K562 (cell line): ENCODE measurements at regions not wholly inside any gene's neighbourhood (a gene's known extent, or its start where the extent isn't known, plus 50 kb on each side); places are given as distances from the start of the nearest gene placed in this dataset.

ENCODE experiments used
- ATAC-seq: fragments of 200-7000 bp; cut with Tn5 transposase; 3 replicates; pipeline ENCODE4 v1.9.1; 2020; ENCODE audit warnings: moderate library complexity
- BruUV-seq: library from RNA; stranded (reverse); fragments of 400-500 nt; replicated peaks from 2 replicates; lab custom pipeline; 2021; lab: Mats Ljungman, UMichigan
- CTCF ChIA-PET: fragments of 300-600 bp; formaldehyde crosslinking; extraction: SDS; loops from one replicate; lab custom pipeline; 2021; ENCODE audit warnings: low intra/inter-chr PET ratio; lab: Yijun Ruan, JAX
- POLR2A ChIA-PET: fragments of 300-600, 350-650 bp; sonication (Branson Sonifier 250); formaldehyde crosslinking; extraction: SDS; loops from one replicate; lab custom pipeline; 2021; ENCODE audit warnings: antibody characterized with exemption, inconsistent platforms; lab: Yijun Ruan, JAX
- DNase-seq, 4 experiments: peaks; one replicate each; pipeline versions ENCODE4 v3.0.0 to v3.0.0-alpha.2; 2011 to 2018; ENCODE audit warnings: low spot score in 3 of 4, mixed read lengths in 3 of 4; ENCODE audit errors: extremely low read depth in 1 of 4
- FAIRE-seq: peaks from 2 replicates; lab custom pipeline; 2011; peaks lifted over from hg19 to GRCh38; lab: Jason Lieb, UNC
- H2AFZ ChIP-seq: 2 replicates; pipeline ENCODE4 v1.6.0; 2011; ENCODE audit warnings: low read depth, low read length, control low read depth, inconsistent platforms
- H3K27ac ChIP-seq: fragments of 200-600 bp; 3 replicates; pipeline ENCODE4 v1.8.0; 2011; ENCODE audit warnings: low read depth, mild to moderate bottlenecking, control low read depth, inconsistent platforms, low read length, moderate library complexity, mixed read lengths; ENCODE audit errors: extremely low read depth
- H3K27me3 ChIP-seq, 2 experiments: fragments of 300-600 bp in 1 of 2; 2 replicates in 1 of 2; 3 replicates in 1 of 2; pipeline versions ENCODE4 v1.6.0 to v1.8.0; 2011; ENCODE audit warnings: inconsistent platforms in 2 of 2, low read length in 2 of 2, mild to moderate bottlenecking in 1 of 2, mixed read lengths in 1 of 2, moderate library complexity in 1 of 2; ENCODE audit not compliant: control insufficient read depth in 2 of 2, insufficient read depth in 2 of 2
- H3K36me3 ChIP-seq: fragments of 300-600 bp; 3 replicates; pipeline ENCODE4 v1.8.0; 2011; ENCODE audit warnings: mild to moderate bottlenecking, low read length, inconsistent platforms; ENCODE audit not compliant: control insufficient read depth, insufficient read depth
- H3K4me1 ChIP-seq, 2 experiments: fragments of 200-600 bp in 1 of 2; replicated peaks in 1 of 2; 2 replicates in 1 of 2; 3 replicates in 1 of 2; pipeline versions ENCODE4 v1.5.1 to v1.8.0; 2011; ENCODE audit warnings: inconsistent platforms in 2 of 2, low read length in 2 of 2, mild to moderate bottlenecking in 1 of 2, mixed read lengths in 1 of 2, moderate library complexity in 1 of 2; ENCODE audit not compliant: control insufficient read depth in 2 of 2, insufficient read depth in 2 of 2
- H3K4me2 ChIP-seq: 2 replicates; pipeline ENCODE4 v1.6.1; 2011; ENCODE audit warnings: low read length, control low read depth, inconsistent platforms, mixed read lengths; ENCODE audit not compliant: insufficient read depth
- H3K4me3 ChIP-seq: fragments of 200-600 bp; sonication (generic), shearing (Covaris generic); 2 replicates; pipeline ENCODE4 v1.5.1; 2016; ENCODE audit warnings: control low read depth, inconsistent platforms
- H3K79me2 ChIP-seq: fragments of 200-600 bp; 3 replicates; pipeline ENCODE4 v1.8.0; 2011; ENCODE audit warnings: low read length, inconsistent platforms; ENCODE audit not compliant: control insufficient read depth, insufficient read depth
- H3K9ac ChIP-seq, 2 experiments: 2 replicates each; pipeline versions ENCODE4 v1.6.0 to v1.6.1; 2011; ENCODE audit warnings: low read depth in 2 of 2, low read length in 2 of 2, control low read depth in 1 of 2, inconsistent platforms in 1 of 2, mild to moderate bottlenecking in 1 of 2, mixed read lengths in 1 of 2; ENCODE audit not compliant: insufficient read depth in 1 of 2
- H3K9me1 ChIP-seq: one replicate; pipeline ENCODE4 v1.6.0; 2011; ENCODE audit warnings: inconsistent platforms, mild to moderate bottlenecking, low read length, moderate library complexity; ENCODE audit not compliant: control insufficient read depth, insufficient read depth
- H3K9me3 ChIP-seq: replicated peaks from 2 replicates; pipeline ENCODE4 v1.5.1; 2011; ENCODE audit warnings: low read depth, low read length, inconsistent platforms; ENCODE audit not compliant: control insufficient read depth, insufficient read depth
- H4K20me1 ChIP-seq: replicated peaks from 2 replicates; pipeline ENCODE4 v1.6.1; 2011; ENCODE audit warnings: low read length, inconsistent platforms, mixed read lengths; ENCODE audit not compliant: control insufficient read depth, insufficient read depth
- CCNT2 ChIP-seq: IDR thresholded peaks from 2 replicates; pipeline ENCODE4 v1.6.1; 2011; ENCODE audit warnings: borderline replicate concordance, low read depth, mild to moderate bottlenecking, moderate library complexity, mixed read lengths, low read length; ENCODE audit not compliant: insufficient read length; ENCODE audit errors: extremely low read depth
- ESRRA ChIP-seq: fragments of 450-650 bp; IDR thresholded peaks from 2 replicates; pipeline ENCODE4 v1.6.1; 2014; ENCODE audit warnings: low read depth, mild to moderate bottlenecking, moderate library complexity, borderline replicate concordance
- FOSL1 ChIP-seq: fragments of 200-800 bp; sonication (Bioruptor generic); conservative IDR thresholded peaks from 2 replicates; pipeline ENCODE4 v1.6.1; 2016; ENCODE audit warnings: missing genetic modification characterization, missing compliant biosample characterization
- JUNB ChIP-seq: fragments of 450-650 bp; formaldehyde crosslinking; conservative IDR thresholded peaks from 2 replicates; pipeline ENCODE4 v1.4.0; 2020; ENCODE audit warnings: mild to moderate bottlenecking
- KAT2B ChIP-seq: IDR thresholded peaks from one replicate; pipeline ENCODE4 v1.6.1; 2012; ENCODE audit warnings: low read depth, mild to moderate bottlenecking, control low read depth, inconsistent platforms, low read length, moderate library complexity
- KDM1A ChIP-seq, 2 experiments: fragments of 450-650 bp; IDR thresholded peaks; 2 replicates each; pipeline ENCODE4 v1.6.1; 2016; ENCODE audit warnings: mild to moderate bottlenecking in 2 of 2
- MBD2 ChIP-seq: sonication (generic); IDR thresholded peaks from 2 replicates; pipeline ENCODE4 v1.6.1; 2016; ENCODE audit warnings: low read depth, borderline replicate concordance
- NCOR1 ChIP-seq: fragments of 450-650 bp; IDR thresholded peaks from 2 replicates; pipeline ENCODE4 v1.6.1; 2016; ENCODE audit warnings: mild to moderate bottlenecking, moderate library complexity
- NFE2 ChIP-seq: IDR thresholded peaks from 2 replicates; pipeline ENCODE4 v1.6.1; 2014; ENCODE audit warnings: antibody characterized with exemption, low read depth
- NFYB ChIP-seq: IDR thresholded peaks from 2 replicates; pipeline ENCODE4 v1.6.1; 2011; ENCODE audit warnings: mild to moderate bottlenecking, moderate library complexity; ENCODE audit not compliant: insufficient read length; ENCODE audit errors: extremely low read depth
- NRF1 ChIP-seq, 2 experiments: fragments of 450-650 bp; IDR thresholded peaks in 1 of 2; conservative IDR thresholded peaks in 1 of 2; 2 replicates each; pipeline ENCODE4 v1.6.1; 2014; ENCODE audit warnings: mild to moderate bottlenecking in 2 of 2
- PHB ChIP-seq: fragments of 250-450 bp; sonication (Bioruptor Pico); IDR thresholded peaks from 2 replicates; pipeline ENCODE4 v1.5.0; 2021
- SP2 ChIP-seq: IDR thresholded peaks from 2 replicates; pipeline ENCODE4 v1.6.1; 2011; ENCODE audit warnings: mild to moderate bottlenecking, low read depth, low read length, moderate library complexity; ENCODE audit not compliant: poor library complexity, severe bottlenecking; ENCODE audit errors: extremely low read depth
- TEAD4 ChIP-seq, 2 experiments: sonication (generic) in 1 of 2; formaldehyde crosslinking in 1 of 2; IDR thresholded peaks; 2 replicates each; pipeline versions ENCODE4 v1.6.1 to v1.8.0; 2012 to 2022; ENCODE audit warnings: borderline replicate concordance in 1 of 2, inconsistent platforms in 1 of 2, low read length in 1 of 2, mild to moderate bottlenecking in 1 of 2, missing genetic modification reagents in 1 of 2
- ZNF121 ChIP-seq: sonication (generic); formaldehyde crosslinking; conservative IDR thresholded peaks from 2 replicates; pipeline ENCODE4 v1.8.0; 2022; ENCODE audit warnings: missing genetic modification reagents
- ZNF282 ChIP-seq: sonication (generic); formaldehyde crosslinking; IDR thresholded peaks from 2 replicates; pipeline ENCODE4 v1.8.1; 2023; ENCODE audit warnings: missing genetic modification reagents
- WGBS: fragments of 100-300 bp; shearing (Covaris generic); methylation state at CpG from one replicate; pipeline ENCODE4 v1.1.6; 2016; ENCODE audit warnings: low coverage, mixed read lengths; ENCODE audit not compliant: insufficient coverage; ENCODE audit errors: missing lambda C conversion rate; 5-methylcytosine and 5-hydroxymethylcytosine counted together
- in situ Hi-C: fragments of 300-500 bp; cut with MboI; formaldehyde crosslinking; loops from 4 replicates; pipeline ENCODE4 v1.15.0; 2018; ENCODE audit warnings: inconsistent platforms, mixed read lengths
- intact Hi-C: fragments of 100-400 bp; cut with micrococcal nuclease; formaldehyde crosslinking; loops from 2 replicates; pipeline ENCODE4 v1.14.2; 2022
- TF ChIP-seq, protein P1 (sequence below): fragments of 450-650 bp; IDR thresholded peaks from 2 replicates; pipeline ENCODE4 v1.6.1; 2016; ENCODE audit warnings: low read depth, mild to moderate bottlenecking, moderate library complexity
- TF ChIP-seq, protein P2 (sequence below): fragments of 450-650 bp; formaldehyde crosslinking; IDR thresholded peaks from 2 replicates; pipeline ENCODE4 v1.4.0; 2020; ENCODE audit warnings: mild to moderate bottlenecking, moderate library complexity
- TF ChIP-seq, protein P3 (sequence below): sonication (generic); formaldehyde crosslinking; IDR thresholded peaks from 2 replicates; pipeline ENCODE4 v1.8.1; 2023; ENCODE audit warnings: mild to moderate bottlenecking, missing genetic modification reagents

DNA sequence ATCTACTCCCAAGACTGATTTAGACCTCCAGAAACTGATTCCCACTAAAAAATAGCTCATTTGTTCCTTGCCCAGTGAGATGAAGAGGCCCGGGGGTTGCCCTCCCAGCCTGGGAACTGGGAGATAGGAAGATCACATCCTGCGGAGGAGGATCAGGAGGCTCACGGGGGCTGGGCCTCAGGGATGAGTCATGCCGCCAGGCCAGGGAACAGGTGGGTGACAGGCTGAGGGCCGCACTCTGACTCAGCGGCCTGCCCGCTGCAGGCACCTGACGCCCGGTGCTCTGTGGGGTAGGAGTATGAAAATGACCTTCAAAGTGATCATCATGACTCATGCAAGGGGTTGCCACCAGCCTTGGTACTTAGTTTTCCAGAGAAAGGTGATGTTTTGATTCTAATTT, 104.5 kb upstream of the ZPBP start:
- no peaks in the 10 kb centered on the region for H4K20me1 ChIP-seq
- no peaks in the 10 kb centered on the region for H3K9me3 ChIP-seq
- ChIA-PET POLR2A (interaction anchor here (0.6 to 0.9 kb wide), 2 partner anchors 9 to 99 kb away, joined by 3 read pairs; no protein-coding TSS in a partner anchor), CTCF (no interaction called here)
- H3K27ac ChIP-seq, result no peak overlapping the region; the same call in 2 of the 3 replicates
- peak; percentile 88 to 94 (median 91) for DNase-seq
- intact Hi-C loops (no loop called here), in situ Hi-C loops (no loop called here)
- H3K4me1 ChIP-seq, result peaks cover 10 to 11% of the 10 kb centered on the region in 2 experiments
- no TSS peak for BruUV-seq
- H3K79me2 ChIP-seq, result no peaks in the 10 kb centered on the region
- peak; percentile 93 for ATAC-seq
- under 1% methylated on average over 9 of the region's 9 CpGs for WGBS
- no peaks in the 10 kb centered on the region for H3K9me1 ChIP-seq
- H3K4me2 ChIP-seq, result peak overlapping the region; percentile 42; the same call in 1 of the 2 replicates
- FAIRE-seq, result peak; percentile 93
- H3K36me3 ChIP-seq, result no peaks in the 10 kb centered on the region
- H3K9ac ChIP-seq, result 0 out of 4 replicates have a peak overlapping the region, but pooled peaks of 1 of the 2 experiments have one; percentile 23
- no peak overlapping the region for H2AFZ ChIP-seq
- no peak overlapping the region for H3K4me3 ChIP-seq
- H3K27me3 ChIP-seq, result peaks cover under 1 to 1% of the 10 kb centered on the region in 2 experiments; a peak in 4 of 5 replicates
- TF ChIP-seq NCOR1 (peak; percentile 70), MBD2 (peak; percentile 64), KAT2B (no peak), KDM1A (IDR thresholded peaks at IDR 0.05) (peak; percentile 52 to 78; a peak in 3 of 4 replicates), FOSL1 (tag) (peak; percentile 97), PHB (CRISPR knock-in tag) (no peak), ESRRA (peak; percentile 88), ZNF282 (CRISPR knock-in tag) (no peak), NRF1 (conservative IDR thresholded peaks at IDR 0.05 in 1 of 2, IDR thresholded peaks at IDR 0.05 in 1 of 2) (0 out of 4 replicates have a peak, but pooled peaks of 1 of the 2 experiments have one; percentile 20), CCNT2 (peak; percentile 97), JUNB (peak; percentile 82), NFE2 (peak; percentile 80), TEAD4 (IDR thresholded peaks at IDR 0.05; ENCODE audit: low read length) (peak; percentile 68), TEAD4 (CRISPR knock-in tag; IDR thresholded peaks at IDR 0.05; ENCODE audit: borderline replicate concordance) (no peak), ZNF121 (CRISPR knock-in tag) (no peak), SP2 (no peak), NFYB (no peak)
- TF ChIP-seq, protein P1, sequence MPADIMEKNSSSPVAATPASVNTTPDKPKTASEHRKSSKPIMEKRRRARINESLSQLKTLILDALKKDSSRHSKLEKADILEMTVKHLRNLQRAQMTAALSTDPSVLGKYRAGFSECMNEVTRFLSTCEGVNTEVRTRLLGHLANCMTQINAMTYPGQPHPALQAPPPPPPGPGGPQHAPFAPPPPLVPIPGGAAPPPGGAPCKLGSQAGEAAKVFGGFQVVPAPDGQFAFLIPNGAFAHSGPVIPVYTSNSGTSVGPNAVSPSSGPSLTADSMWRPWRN, result peak; percentile 55; the same call in 1 of the 2 replicates
- TF ChIP-seq, protein P2, sequence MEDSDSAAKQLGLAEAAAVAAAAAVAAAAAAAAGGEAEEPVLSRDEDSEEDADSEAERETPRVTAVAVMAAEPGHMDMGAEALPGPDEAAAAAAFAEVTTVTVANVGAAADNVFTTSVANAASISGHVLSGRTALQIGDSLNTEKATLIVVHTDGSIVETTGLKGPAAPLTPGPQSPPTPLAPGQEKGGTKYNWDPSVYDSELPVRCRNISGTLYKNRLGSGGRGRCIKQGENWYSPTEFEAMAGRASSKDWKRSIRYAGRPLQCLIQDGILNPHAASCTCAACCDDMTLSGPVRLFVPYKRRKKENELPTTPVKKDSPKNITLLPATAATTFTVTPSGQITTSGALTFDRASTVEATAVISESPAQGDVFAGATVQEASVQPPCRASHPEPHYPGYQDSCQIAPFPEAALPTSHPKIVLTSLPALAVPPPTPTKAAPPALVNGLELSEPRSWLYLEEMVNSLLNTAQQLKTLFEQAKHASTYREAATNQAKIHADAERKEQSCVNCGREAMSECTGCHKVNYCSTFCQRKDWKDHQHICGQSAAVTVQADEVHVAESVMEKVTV (CRISPR knock-in tag), result no peak
- TF ChIP-seq, protein P3, sequence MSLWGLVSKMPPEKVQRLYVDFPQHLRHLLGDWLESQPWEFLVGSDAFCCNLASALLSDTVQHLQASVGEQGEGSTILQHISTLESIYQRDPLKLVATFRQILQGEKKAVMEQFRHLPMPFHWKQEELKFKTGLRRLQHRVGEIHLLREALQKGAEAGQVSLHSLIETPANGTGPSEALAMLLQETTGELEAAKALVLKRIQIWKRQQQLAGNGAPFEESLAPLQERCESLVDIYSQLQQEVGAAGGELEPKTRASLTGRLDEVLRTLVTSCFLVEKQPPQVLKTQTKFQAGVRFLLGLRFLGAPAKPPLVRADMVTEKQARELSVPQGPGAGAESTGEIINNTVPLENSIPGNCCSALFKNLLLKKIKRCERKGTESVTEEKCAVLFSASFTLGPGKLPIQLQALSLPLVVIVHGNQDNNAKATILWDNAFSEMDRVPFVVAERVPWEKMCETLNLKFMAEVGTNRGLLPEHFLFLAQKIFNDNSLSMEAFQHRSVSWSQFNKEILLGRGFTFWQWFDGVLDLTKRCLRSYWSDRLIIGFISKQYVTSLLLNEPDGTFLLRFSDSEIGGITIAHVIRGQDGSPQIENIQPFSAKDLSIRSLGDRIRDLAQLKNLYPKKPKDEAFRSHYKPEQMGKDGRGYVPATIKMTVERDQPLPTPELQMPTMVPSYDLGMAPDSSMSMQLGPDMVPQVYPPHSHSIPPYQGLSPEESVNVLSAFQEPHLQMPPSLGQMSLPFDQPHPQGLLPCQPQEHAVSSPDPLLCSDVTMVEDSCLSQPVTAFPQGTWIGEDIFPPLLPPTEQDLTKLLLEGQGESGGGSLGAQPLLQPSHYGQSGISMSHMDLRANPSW (CRISPR knock-in tag), result no peak
